ENCODE measurements at regions not wholly inside any gene's neighbourhood (a gene's known extent, or its start where the extent isn't known, plus 50 kb on each side); places are given as distances from the start of the nearest gene placed in this dataset.
A peak's percentile ranks its signal among the peaks of the same experiment; 100 is the strongest.

DNA sequence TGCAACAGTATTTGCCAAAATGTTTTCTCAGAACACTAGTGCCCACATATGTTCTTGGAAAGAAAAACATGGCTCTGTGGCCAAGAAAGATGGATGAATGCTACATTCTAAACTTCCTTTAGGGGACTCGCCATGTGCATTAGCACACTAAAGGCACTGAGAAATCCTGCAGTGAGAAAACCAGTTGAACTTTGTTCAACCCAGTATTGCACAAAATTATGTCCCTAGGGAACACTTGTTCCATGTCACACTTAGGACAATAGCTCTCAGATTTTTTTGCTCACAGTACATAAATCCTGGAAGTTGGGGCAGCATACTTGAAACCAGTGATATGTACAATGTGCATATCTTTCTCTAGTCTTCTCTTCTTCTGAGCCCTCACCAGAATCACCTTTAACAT is 96.6 kb downstream of the ADRB2 start:
- Histone ChIP-seq H3K27ac (ENCODE audit: low read depth, low read length) (no peak overlapping the region), H3K36me3 (ENCODE audit: insufficient read depth, low read length) (no peaks in the 10 kb centered on the region), H3K27me3 (ENCODE audit: insufficient read depth, low read length) (no peaks in the 10 kb centered on the region), H3K9me3 (ENCODE audit: control insufficient read depth in 1 of 2, low read length in 2 of 2) (no peaks in the 10 kb centered on the region), H3K4me1 (ENCODE audit: insufficient read depth, low read length) (no peaks in the 10 kb centered on the region), H3K4me3 (ENCODE audit: low read length in 2 of 2) (no peak overlapping the region)
- intact Hi-C loops (cut with micrococcal nuclease): no loop called here
- Mint-ChIP-seq H3K4me1 (no peaks in the 10 kb centered on the region), H3K9me3 (peaks cover 0 to 3% (median 0%) of the 10 kb centered on the region in 8 donors), H3K4me3 (no peak overlapping the region), H3K27ac (no peak overlapping the region), H3K36me3 (no peaks in the 10 kb centered on the region), H3K27me3 (peaks cover 7 to 10% of the 10 kb centered on the region in 2 donors)
- DNase-seq: no peak
- ChIA-PET POLR2A (ENCODE audit: partially characterized antibody) (no interaction called here), CTCF (ENCODE audit: partially characterized antibody) (interaction anchor here (2.1 kb wide), 1 partner anchor 14 kb away, joined by 5 read pairs; no protein-coding TSS in a partner anchor)

DNA sequence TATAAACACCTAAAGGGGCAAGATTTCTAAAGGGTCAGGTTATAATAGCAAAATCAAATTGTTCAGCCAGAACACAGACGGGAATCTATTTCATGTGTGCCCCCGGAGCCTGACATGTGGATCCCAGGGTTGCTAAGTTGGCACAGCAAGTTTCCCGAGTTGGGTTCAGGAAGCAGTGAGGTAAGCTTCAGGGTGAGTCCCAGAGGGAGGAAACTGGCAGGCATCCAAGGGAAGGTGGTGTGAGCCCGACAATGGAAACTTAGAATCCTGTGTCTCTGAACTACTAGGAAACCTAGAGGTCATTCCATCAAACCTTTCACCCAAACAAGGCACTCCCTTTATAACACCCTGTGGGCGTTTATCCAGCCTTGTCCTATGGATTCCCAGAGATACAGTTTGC is 98.4 kb downstream of the ADRB2 start:
- ChIA-PET POLR2A (ENCODE audit: partially characterized antibody) (no interaction called here), CTCF (ENCODE audit: partially characterized antibody) (no interaction called here)
- intact Hi-C loops (cut with micrococcal nuclease): no loop called here
- Mint-ChIP-seq H3K9me3 (peaks cover 0 to 3% (median 0%) of the 10 kb centered on the region in 8 donors), H3K27ac (peak overlapping the region in 1 of 7 donors; percentile 17), H3K4me1 (no peaks in the 10 kb centered on the region), H3K36me3 (no peaks in the 10 kb centered on the region), H3K4me3 (no peak overlapping the region), H3K27me3 (peaks cover 7 to 10% of the 10 kb centered on the region in 2 donors)
- no peaks in the 10 kb centered on the region for H3K27me3 ChIP-seq (ENCODE audit: insufficient read depth, low read length)
- H3K4me3 ChIP-seq (ENCODE audit: low read length in 2 of 2): no peak overlapping the region
- no peaks in the 10 kb centered on the region for H3K9me3 ChIP-seq (ENCODE audit: control insufficient read depth in 1 of 2, low read length in 2 of 2)
- DNase-seq: no peak
- no peaks in the 10 kb centered on the region for H3K4me1 ChIP-seq (ENCODE audit: insufficient read depth, low read length)
- no peak overlapping the region for H3K27ac ChIP-seq (ENCODE audit: low read depth, low read length)
- no peaks in the 10 kb centered on the region for H3K36me3 ChIP-seq (ENCODE audit: insufficient read depth, low read length)

DNA sequence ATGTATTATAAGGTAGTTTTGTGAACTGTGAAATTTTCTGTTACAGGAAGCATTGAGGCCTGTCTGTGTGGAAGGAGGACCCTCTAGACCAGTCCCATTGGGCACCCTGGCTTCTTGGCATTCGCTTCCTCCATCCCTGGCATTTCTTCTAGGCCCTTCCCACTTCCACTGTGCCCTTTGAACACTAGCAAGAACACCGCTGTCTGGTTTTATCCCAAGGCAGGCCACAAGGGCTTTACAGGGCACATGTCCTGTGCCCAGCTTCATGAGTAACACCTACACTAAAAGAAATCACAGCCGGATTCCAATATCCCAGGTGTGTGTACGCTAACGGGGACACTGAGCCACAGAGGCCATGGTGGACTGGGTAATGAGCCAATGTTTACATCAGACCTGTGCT is 99.8 kb downstream of the ADRB2 start:
- Histone ChIP-seq H3K4me3 (ENCODE audit: low read length in 2 of 2) (no peak overlapping the region), H3K4me1 (ENCODE audit: insufficient read depth, low read length) (no peaks in the 10 kb centered on the region), H3K27ac (ENCODE audit: low read depth, low read length) (no peak overlapping the region), H3K9me3 (ENCODE audit: control insufficient read depth in 1 of 2, low read length in 2 of 2) (no peaks in the 10 kb centered on the region), H3K27me3 (ENCODE audit: insufficient read depth, low read length) (no peaks in the 10 kb centered on the region), H3K36me3 (ENCODE audit: insufficient read depth, low read length) (no peaks in the 10 kb centered on the region)
- Mint-ChIP-seq H3K4me3 (no peak overlapping the region), H3K9me3 (peaks cover 0 to 3% (median 0%) of the 10 kb centered on the region in 8 donors), H3K4me1 (no peaks in the 10 kb centered on the region), H3K27ac (no peak overlapping the region), H3K36me3 (no peaks in the 10 kb centered on the region), H3K27me3 (peaks cover 3 to 7% of the 10 kb centered on the region in 2 donors)
- no peak for DNase-seq
- CTCF ChIA-PET (ENCODE audit: partially characterized antibody): no interaction called here
- POLR2A ChIA-PET (ENCODE audit: partially characterized antibody): no interaction called here
- intact Hi-C loops (cut with micrococcal nuclease): no loop called here

DNA sequence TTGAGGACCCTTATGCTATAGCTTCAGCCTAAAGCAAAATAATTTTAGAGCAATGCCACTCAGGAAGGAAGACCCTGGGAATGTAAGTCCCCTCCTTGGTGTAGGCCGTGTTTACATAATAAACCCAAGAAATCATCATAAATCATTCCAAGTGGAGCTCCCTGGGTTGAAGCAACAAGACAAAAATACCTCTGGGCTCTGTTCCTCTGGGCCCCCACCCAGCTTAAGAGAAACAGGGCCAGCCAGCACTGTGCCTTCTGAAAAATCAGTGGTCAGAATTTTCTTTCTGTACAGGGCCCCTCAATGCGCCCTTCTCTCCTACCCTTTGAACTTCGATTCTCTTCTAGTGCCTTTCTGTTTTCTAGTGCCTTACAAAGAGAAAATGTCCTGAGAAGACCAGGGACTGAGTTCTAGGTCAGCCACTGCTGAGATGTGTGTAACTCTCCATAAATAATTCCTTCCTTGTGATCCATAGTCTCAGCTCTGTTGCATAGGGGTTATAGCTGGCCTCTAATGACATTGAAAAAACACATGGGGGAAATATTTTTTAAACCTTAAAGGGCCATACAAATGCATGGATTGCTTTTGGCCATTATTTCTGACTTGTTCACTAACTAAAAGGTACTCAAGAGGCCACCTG is 101.0 kb downstream of the ADRB2 start:
- no peak for DNase-seq
- no peak overlapping the region for H3K27ac ChIP-seq (ENCODE audit: low read depth, low read length)
- Mint-ChIP-seq H3K4me3 (no peak overlapping the region), H3K36me3 (no peaks in the 10 kb centered on the region), H3K27ac (no peak overlapping the region), H3K4me1 (no peaks in the 10 kb centered on the region), H3K27me3 (peaks cover under 1 to 6% of the 10 kb centered on the region in 2 donors), H3K9me3 (peaks cover 0 to 3% (median 0%) of the 10 kb centered on the region in 8 donors)
- H3K9me3 ChIP-seq (ENCODE audit: control insufficient read depth in 1 of 2, low read length in 2 of 2): no peaks in the 10 kb centered on the region
- POLR2A ChIA-PET (ENCODE audit: partially characterized antibody): no interaction called here
- no peaks in the 10 kb centered on the region for H3K4me1 ChIP-seq (ENCODE audit: insufficient read depth, low read length)
- H3K4me3 ChIP-seq (ENCODE audit: low read length in 2 of 2): no peak overlapping the region
- H3K36me3 ChIP-seq (ENCODE audit: insufficient read depth, low read length): no peaks in the 10 kb centered on the region
- intact Hi-C loops (cut with micrococcal nuclease): no loop called here
- CTCF ChIA-PET (ENCODE audit: partially characterized antibody): interaction anchor here (0.8 to 1.2 kb wide), 2 partner anchors 9 to 12 kb away, joined by 3 to 4 read pairs; no protein-coding TSS in a partner anchor
- H3K27me3 ChIP-seq (ENCODE audit: insufficient read depth, low read length): no peaks in the 10 kb centered on the region

DNA sequence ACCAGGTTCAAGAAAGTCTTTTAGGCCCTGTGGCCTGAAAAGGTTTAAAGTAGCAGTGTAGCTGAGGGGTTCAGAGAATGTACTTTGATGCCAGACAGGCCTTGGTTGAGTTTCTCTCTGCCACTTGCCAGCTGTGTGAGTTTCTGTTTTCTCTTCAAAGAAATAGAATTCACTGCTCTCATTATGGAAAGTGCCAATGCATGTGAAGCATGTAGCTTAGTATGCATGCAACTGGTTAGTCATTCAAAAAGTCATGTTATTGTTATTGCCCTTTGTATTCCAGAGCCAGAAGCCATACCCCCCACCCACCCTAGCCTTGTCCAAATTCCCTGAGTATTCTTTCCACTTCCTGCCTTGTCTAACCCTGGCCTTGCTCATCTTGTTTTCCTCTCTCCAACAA is 101.7 kb downstream of the ADRB2 start:
- intact Hi-C loops (cut with micrococcal nuclease): no loop called here
- no peak for DNase-seq
- no peaks in the 10 kb centered on the region for H3K36me3 Mint-ChIP-seq
- Histone ChIP-seq H3K9me3 (ENCODE audit: control insufficient read depth in 1 of 2, low read length in 2 of 2) (no peaks in the 10 kb centered on the region), H3K36me3 (ENCODE audit: insufficient read depth, low read length) (no peaks in the 10 kb centered on the region), H3K27me3 (ENCODE audit: insufficient read depth, low read length) (no peaks in the 10 kb centered on the region), H3K4me3 (ENCODE audit: low read length in 2 of 2) (no peak overlapping the region), H3K4me1 (ENCODE audit: insufficient read depth, low read length) (no peaks in the 10 kb centered on the region), H3K27ac (ENCODE audit: low read depth, low read length) (no peak overlapping the region)
- no peak overlapping the region for H3K4me3 Mint-ChIP-seq
- H3K27me3 Mint-ChIP-seq: peaks cover 0 to 6% of the 10 kb centered on the region in 2 donors
- CTCF ChIA-PET (ENCODE audit: partially characterized antibody): interaction anchor here (1.2 kb wide), 1 partner anchor 11 kb away, joined by 4 read pairs; no protein-coding TSS in a partner anchor
- peaks cover 0 to 3% (median 0%) of the 10 kb centered on the region in 8 donors for H3K9me3 Mint-ChIP-seq
- H3K27ac Mint-ChIP-seq: no peak overlapping the region
- H3K4me1 Mint-ChIP-seq: no peaks in the 10 kb centered on the region
- POLR2A ChIA-PET (ENCODE audit: partially characterized antibody): no interaction called here

DNA sequence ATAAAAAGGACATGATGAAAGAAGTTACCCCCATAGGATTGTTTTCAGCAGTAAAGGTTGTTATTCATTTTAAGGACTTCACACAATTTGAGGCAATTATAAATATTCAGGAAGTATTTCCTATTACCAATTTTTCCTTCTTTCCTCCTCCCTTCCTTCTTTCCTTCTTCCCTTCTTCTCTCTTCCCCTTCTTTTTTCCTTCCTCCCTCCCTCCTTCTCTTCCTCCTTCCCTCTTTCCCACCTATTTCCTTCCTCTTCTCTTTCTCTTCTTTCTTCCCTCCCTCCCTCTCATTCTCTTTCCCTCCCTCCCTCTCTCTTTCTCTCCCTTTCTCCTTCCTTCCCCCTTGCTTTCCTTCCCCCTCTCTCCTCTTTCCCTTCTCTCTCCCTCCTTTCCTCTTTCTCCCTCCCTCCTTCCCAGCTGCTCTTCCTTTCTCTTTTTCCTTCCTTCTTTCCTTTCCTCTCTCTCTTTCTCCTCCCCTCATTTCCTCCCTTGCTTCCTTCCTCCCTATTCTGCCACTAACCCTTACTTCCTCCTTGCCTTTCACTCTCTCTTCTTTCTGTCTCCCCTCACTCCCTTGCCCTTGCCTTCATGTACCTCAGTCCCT is 105.1 kb downstream of the ADRB2 start:
- Histone ChIP-seq H3K9me3 (ENCODE audit: control insufficient read depth in 1 of 2, low read length in 2 of 2) (no peaks in the 10 kb centered on the region), H3K4me3 (ENCODE audit: low read length in 2 of 2) (no peak overlapping the region), H3K27ac (ENCODE audit: low read depth, low read length) (no peak overlapping the region), H3K27me3 (ENCODE audit: insufficient read depth, low read length) (no peaks in the 10 kb centered on the region), H3K4me1 (ENCODE audit: insufficient read depth, low read length) (no peaks in the 10 kb centered on the region), H3K36me3 (ENCODE audit: insufficient read depth, low read length) (no peaks in the 10 kb centered on the region)
- intact Hi-C loops (cut with micrococcal nuclease): no loop called here
- peaks cover 1 to 8% of the 10 kb centered on the region in 2 donors for H3K27me3 Mint-ChIP-seq
- ChIA-PET POLR2A (ENCODE audit: partially characterized antibody) (no interaction called here), CTCF (ENCODE audit: partially characterized antibody) (no interaction called here)
- no peaks in the 10 kb centered on the region for H3K36me3 Mint-ChIP-seq
- DNase-seq: no peak
- H3K27ac Mint-ChIP-seq: peak overlapping the region in 1 of 7 donors; percentile 44
- H3K4me1 Mint-ChIP-seq: no peaks in the 10 kb centered on the region
- peaks cover 0 to 2% (median 0%) of the 10 kb centered on the region in 8 donors for H3K9me3 Mint-ChIP-seq
- no peak overlapping the region for H3K4me3 Mint-ChIP-seq

DNA sequence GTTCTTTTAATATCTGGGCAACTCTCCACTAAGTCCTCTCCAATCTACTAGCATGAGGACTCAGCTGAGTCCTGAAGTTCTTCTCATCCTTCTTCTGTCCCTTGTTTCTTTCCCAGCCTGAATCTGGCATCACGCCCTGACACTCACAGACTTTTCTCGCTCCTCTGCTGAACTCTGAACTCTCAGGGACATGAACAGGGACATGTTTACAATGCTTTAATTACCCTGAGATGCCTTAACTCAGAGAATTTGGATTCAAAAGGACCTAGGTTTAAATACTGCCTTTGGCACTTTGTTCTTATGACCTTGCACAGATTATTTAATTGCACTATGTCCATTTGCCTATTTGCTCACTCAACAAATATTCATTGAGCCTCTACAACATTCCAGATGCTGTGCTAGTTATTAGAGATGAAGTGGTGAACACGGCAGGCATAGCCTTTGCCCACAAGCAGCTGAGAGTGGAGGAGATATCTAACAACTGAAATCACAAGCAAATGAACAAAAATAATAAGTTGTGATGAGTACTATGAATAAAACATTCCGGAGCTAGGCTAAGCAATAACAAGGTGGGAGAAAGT is 106.0 kb downstream of the ADRB2 start:
- Mint-ChIP-seq H3K27me3 (peaks cover 1 to 4% of the 10 kb centered on the region in 2 donors), H3K4me3 (no peak overlapping the region), H3K27ac (no peak overlapping the region), H3K9me3 (peaks cover 0 to 2% (median 0%) of the 10 kb centered on the region in 8 donors), H3K4me1 (no peaks in the 10 kb centered on the region), H3K36me3 (no peaks in the 10 kb centered on the region)
- ChIA-PET CTCF (ENCODE audit: partially characterized antibody) (no interaction called here), POLR2A (ENCODE audit: partially characterized antibody) (no interaction called here)
- Histone ChIP-seq H3K4me1 (ENCODE audit: insufficient read depth, low read length) (no peaks in the 10 kb centered on the region), H3K4me3 (ENCODE audit: low read length in 2 of 2) (no peak overlapping the region), H3K9me3 (ENCODE audit: control insufficient read depth in 1 of 2, low read length in 2 of 2) (no peaks in the 10 kb centered on the region), H3K36me3 (ENCODE audit: insufficient read depth, low read length) (no peaks in the 10 kb centered on the region), H3K27me3 (ENCODE audit: insufficient read depth, low read length) (no peaks in the 10 kb centered on the region), H3K27ac (ENCODE audit: low read depth, low read length) (no peak overlapping the region)
- no peak for DNase-seq
- intact Hi-C loops (cut with micrococcal nuclease): no loop called here
